Vagina (tissue), 2 donors: ENCODE measurements at regions not wholly inside any gene's neighbourhood (a gene's known extent, or its start where the extent isn't known, plus 50 kb on each side); places are given as distances from the start of the nearest gene placed in this dataset.

ENCODE experiments used
- DNase-seq, 2 donors: peaks; one replicate each; pipeline ENCODE4 v3.0.0-alpha.2; 2017; ENCODE audit errors: extremely low spot score in 2 of 2
- H3K27ac ChIP-seq: fragments of 200-600 bp; sonication (generic); one replicate; pipeline ENCODE4 v1.5.1; 2019
- H3K27me3 ChIP-seq: fragments of 200-600 bp; sonication (generic); one replicate; pipeline ENCODE4 v1.5.1; 2019
- H3K36me3 ChIP-seq, 2 donors: fragments of 200-600 bp; sonication (generic); one replicate each; pipeline ENCODE4 v1.5.1; 2017 to 2019
- H3K4me1 ChIP-seq: fragments of 200-600 bp; sonication (generic); one replicate; pipeline ENCODE4 v1.5.1; 2019
- H3K4me3 ChIP-seq, 2 donors: fragments of 200-600 bp; sonication (generic); 1 replicate in 1 of 2; 2 replicates in 1 of 2; pipeline ENCODE4 v1.5.1; 2016 to 2019
- H3K9me3 ChIP-seq: fragments of 200-600 bp; sonication (generic); one replicate; pipeline ENCODE4 v1.5.1; 2019
- POLR2A ChIP-seq, 2 donors: fragments of 450-650 bp; IDR thresholded peaks; one replicate each; pipeline ENCODE4 v1.6.1; 2017; ENCODE audit warnings: antibody characterized with exemption in 2 of 2, mild to moderate bottlenecking in 2 of 2, moderate library complexity in 2 of 2
- POLR2AphosphoS5 ChIP-seq, 2 donors: sonication (generic); formaldehyde crosslinking; IDR thresholded peaks; one replicate each; pipeline ENCODE4 v1.9.0; 2017; ENCODE audit warnings: antibody characterized with exemption in 2 of 2, mild to moderate bottlenecking in 2 of 2, low read depth in 1 of 2; ENCODE audit not compliant: insufficient read depth in 1 of 2
- intact Hi-C: fragments of 100-400 bp; cut with DNase I; formaldehyde crosslinking; loops from one replicate; pipeline ENCODE4 v1.15.1; 2023
- TF ChIP-seq, protein P1 (sequence below), 3 experiments: fragments of 450-650 bp in 2 of 3; fragments of 200-600 bp in 1 of 3; sonication (generic) in 1 of 3; IDR thresholded peaks; one replicate each; pipeline ENCODE4 v1.5.1; 2017 to 2019; ENCODE audit warnings: antibody characterized with exemption in 3 of 3, mild to moderate bottlenecking in 2 of 3, moderate library complexity in 2 of 3

- Histone ChIP-seq H3K9me3 (no peaks in the 10 kb centered on the region), H3K36me3 (no peaks in the 10 kb centered on the region), H3K4me1 (no peaks in the 10 kb centered on the region), H3K27me3 (no peaks in the 10 kb centered on the region), H3K27ac (no peak overlapping the region), H3K4me3 (no peak overlapping the region)
- intact Hi-C loops, result no loop called here
- TF ChIP-seq, protein P1, sequence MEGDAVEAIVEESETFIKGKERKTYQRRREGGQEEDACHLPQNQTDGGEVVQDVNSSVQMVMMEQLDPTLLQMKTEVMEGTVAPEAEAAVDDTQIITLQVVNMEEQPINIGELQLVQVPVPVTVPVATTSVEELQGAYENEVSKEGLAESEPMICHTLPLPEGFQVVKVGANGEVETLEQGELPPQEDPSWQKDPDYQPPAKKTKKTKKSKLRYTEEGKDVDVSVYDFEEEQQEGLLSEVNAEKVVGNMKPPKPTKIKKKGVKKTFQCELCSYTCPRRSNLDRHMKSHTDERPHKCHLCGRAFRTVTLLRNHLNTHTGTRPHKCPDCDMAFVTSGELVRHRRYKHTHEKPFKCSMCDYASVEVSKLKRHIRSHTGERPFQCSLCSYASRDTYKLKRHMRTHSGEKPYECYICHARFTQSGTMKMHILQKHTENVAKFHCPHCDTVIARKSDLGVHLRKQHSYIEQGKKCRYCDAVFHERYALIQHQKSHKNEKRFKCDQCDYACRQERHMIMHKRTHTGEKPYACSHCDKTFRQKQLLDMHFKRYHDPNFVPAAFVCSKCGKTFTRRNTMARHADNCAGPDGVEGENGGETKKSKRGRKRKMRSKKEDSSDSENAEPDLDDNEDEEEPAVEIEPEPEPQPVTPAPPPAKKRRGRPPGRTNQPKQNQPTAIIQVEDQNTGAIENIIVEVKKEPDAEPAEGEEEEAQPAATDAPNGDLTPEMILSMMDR (IDR thresholded peaks at IDR 0.05), result no peak
- TF ChIP-seq POLR2AphosphoS5 (IDR thresholded peaks at IDR 0.05; ENCODE audit: insufficient read depth in 1 of 2, low read depth in 1 of 2) (no peak), POLR2A (IDR thresholded peaks at IDR 0.05) (no peak)
- no peak for DNase-seq
Measured at GRCh38 chr5:72656331-72656730, 149.1 kb upstream of the ZNF366 start.

GRCh38 chr5:72654231-72654630 lies 147.0 kb upstream of the ZNF366 start:
- Histone ChIP-seq H3K27ac (no peak overlapping the region), H3K27me3 (no peaks in the 10 kb centered on the region), H3K4me1 (no peaks in the 10 kb centered on the region), H3K4me3 (no peak overlapping the region), H3K36me3 (no peaks in the 10 kb centered on the region), H3K9me3 (no peaks in the 10 kb centered on the region)
- intact Hi-C loops, result no loop called here
- DNase-seq, result no peak
- TF ChIP-seq, protein P1 (IDR thresholded peaks at IDR 0.05), result no peak
- TF ChIP-seq POLR2A (IDR thresholded peaks at IDR 0.05) (no peak), POLR2AphosphoS5 (IDR thresholded peaks at IDR 0.05; ENCODE audit: insufficient read depth in 1 of 2, low read depth in 1 of 2) (no peak)

DNA sequence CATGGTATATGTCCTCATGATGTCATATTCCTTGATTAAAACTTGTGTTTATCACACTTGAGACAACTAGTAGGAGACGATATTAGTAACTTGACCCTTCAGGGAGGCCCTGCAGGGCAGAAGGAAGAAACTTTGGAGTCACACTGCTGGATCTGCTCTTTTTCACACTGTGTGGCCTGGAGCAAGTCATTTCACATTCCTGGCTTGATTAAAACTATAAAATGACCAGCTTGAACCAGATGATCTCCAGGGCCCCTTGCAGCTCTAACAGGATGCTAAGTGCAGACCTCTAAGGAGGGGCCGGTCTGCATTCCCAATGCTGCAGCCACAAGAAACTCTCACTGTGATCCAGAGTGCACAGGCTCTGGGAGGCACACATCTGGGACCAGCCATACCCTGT lies 146.4 kb upstream of the ZNF366 start:
- Histone ChIP-seq H3K4me1 (no peaks in the 10 kb centered on the region), H3K27me3 (no peaks in the 10 kb centered on the region), H3K9me3 (no peaks in the 10 kb centered on the region), H3K4me3 (no peak overlapping the region), H3K36me3 (no peaks in the 10 kb centered on the region), H3K27ac (no peak overlapping the region)
- no peak for TF ChIP-seq POLR2AphosphoS5 (IDR thresholded peaks at IDR 0.05; ENCODE audit: insufficient read depth in 1 of 2, low read depth in 1 of 2)
- no peak for TF ChIP-seq POLR2A (IDR thresholded peaks at IDR 0.05)
- TF ChIP-seq, protein P1 (IDR thresholded peaks at IDR 0.05), result no peak
- intact Hi-C loops, result no loop called here
- DNase-seq, result no peak

DNA sequence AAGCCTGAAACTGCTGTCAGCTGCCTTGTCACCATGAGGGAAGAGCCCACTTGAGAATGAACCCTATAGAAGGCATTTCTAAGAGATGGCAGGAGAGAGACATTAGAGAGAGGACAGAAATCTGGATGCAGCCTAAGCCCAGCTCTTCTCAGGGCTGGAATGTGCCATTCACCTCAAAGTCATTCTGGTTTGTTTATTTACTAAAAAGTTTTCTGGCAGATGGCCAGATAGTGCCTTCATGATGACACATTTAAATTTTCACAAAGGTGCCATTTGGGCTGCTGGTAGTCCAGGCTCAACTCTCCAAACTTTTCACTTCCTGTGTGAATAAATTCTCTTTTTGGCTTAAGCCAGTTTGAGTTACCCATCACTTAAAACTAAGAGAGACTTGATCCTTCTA lies 144.6 kb upstream of the ZNF366 start:
- no peak for TF ChIP-seq POLR2A (IDR thresholded peaks at IDR 0.05)
- TF ChIP-seq, protein P1 (IDR thresholded peaks at IDR 0.05), result no peak
- TF ChIP-seq POLR2AphosphoS5 (IDR thresholded peaks at IDR 0.05; ENCODE audit: insufficient read depth in 1 of 2, low read depth in 1 of 2), result no peak
- intact Hi-C loops, result no loop called here

DNA sequence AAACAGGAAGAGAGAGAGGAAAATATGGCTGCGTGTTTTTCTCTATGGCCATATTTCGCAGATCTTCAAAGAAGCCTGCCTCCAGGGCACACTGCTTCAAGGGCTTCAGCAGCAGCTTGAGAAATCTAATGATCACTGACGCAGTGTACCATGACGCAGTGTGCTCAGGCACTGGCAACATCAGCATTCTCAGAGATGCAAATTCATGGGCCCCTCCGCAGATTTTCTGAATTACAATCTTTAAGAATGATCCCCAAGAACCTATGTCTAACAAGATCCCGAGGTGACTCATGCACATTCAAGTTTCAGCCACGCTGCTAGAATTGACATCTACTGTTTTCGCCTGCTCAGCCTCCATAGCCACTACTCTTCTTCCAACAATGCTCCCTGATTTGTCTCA lies 143.9 kb upstream of the ZNF366 start:
- intact Hi-C loops, result no loop called here
- Histone ChIP-seq H3K4me3 (no peak overlapping the region), H3K9me3 (no peaks in the 10 kb centered on the region), H3K4me1 (no peaks in the 10 kb centered on the region), H3K36me3 (no peaks in the 10 kb centered on the region), H3K27me3 (no peaks in the 10 kb centered on the region), H3K27ac (no peak overlapping the region)
- no peak for DNase-seq
- TF ChIP-seq, protein P1 (IDR thresholded peaks at IDR 0.05), result no peak
- no peak for TF ChIP-seq POLR2AphosphoS5 (IDR thresholded peaks at IDR 0.05; ENCODE audit: insufficient read depth in 1 of 2, low read depth in 1 of 2)
- no peak for TF ChIP-seq POLR2A (IDR thresholded peaks at IDR 0.05)

More for the DNA sequence above, 144.6 kb upstream of the ZNF366 start:
- Histone ChIP-seq H3K27ac (no peak overlapping the region), H3K36me3 (no peaks in the 10 kb centered on the region), H3K4me3 (no peak overlapping the region), H3K9me3 (no peaks in the 10 kb centered on the region), H3K4me1 (no peaks in the 10 kb centered on the region), H3K27me3 (no peaks in the 10 kb centered on the region)
- DNase-seq, result no peak
